Spleen (tissue), 7 donors: ENCODE measurements at regions not wholly inside any gene's neighbourhood (a gene's known extent, or its start where the extent isn't known, plus 50 kb on each side); places are given as distances from the start of the nearest gene placed in this dataset.
"Not testable (repeated sequence)": the region's sequence is repeated elsewhere in the genome, so short reads cannot be mapped to it uniquely, and the experiment has no call there.

Source experiments
- CTCF ChIP-seq, 11 experiments: fragments of 200-600 bp in 7 of 11; fragments of 450-650 bp in 4 of 11; sonication (generic) in 4 of 11; IDR thresholded peaks in 8 of 11; conservative IDR thresholded peaks in 3 of 11; 1 replicate in 7 of 11; 2 replicates in 4 of 11; pipeline versions ENCODE4 v1.4.0 to v1.8.0; 2016 to 2021; ENCODE audit warnings: antibody characterized with exemption in 11 of 11, inconsistent platforms in 4 of 11, mild to moderate bottlenecking in 1 of 11
- POLR2A ChIP-seq, 3 donors: fragments of 450-650 bp; IDR thresholded peaks; one replicate each; pipeline ENCODE4 v1.5.1; 2017; ENCODE audit warnings: antibody characterized with exemption in 3 of 3, mild to moderate bottlenecking in 1 of 3
- POLR2AphosphoS5 ChIP-seq, 3 donors: sonication (generic); formaldehyde crosslinking; IDR thresholded peaks; one replicate each; pipeline ENCODE4 v1.5.1; 2017; ENCODE audit warnings: antibody characterized with exemption in 3 of 3
- donor health status: DM: no; HTN: no; CAD: no; lungs with moderate emphysema.
- donor health status: DM: no; HTN: no; CAD: no.
- donor health status: DM: no; HTN: no; CAD: no.

GRCh38 chr15:101970605-101971004, 158.6 kb downstream of the OR4F15 start:
- not testable (repeated sequence) for TF ChIP-seq CTCF (IDR thresholded peaks at IDR 0.05 in 8 of 11, conservative IDR thresholded peaks at IDR 0.05 in 3 of 11); POLR2A (IDR thresholded peaks at IDR 0.05); POLR2AphosphoS5 (IDR thresholded peaks at IDR 0.05)
